H9 (cell line): ENCODE measurements at regions not wholly inside any gene's neighbourhood (a gene's known extent, or its start where the extent isn't known, plus 50 kb on each side); places are given as distances from the start of the nearest gene placed in this dataset.

Experiments used
- DNase-seq: peaks from one replicate; pipeline ENCODE4 v3.0.0-alpha.2; 2017
- H2AFZ ChIP-seq: one replicate; pipeline ENCODE4 v1.6.1; 2013; ENCODE audit warnings: mild to moderate bottlenecking, low read length, control low read depth, moderate library complexity
- H2AK5ac ChIP-seq: 2 replicates; pipeline ENCODE4 v1.6.1; 2013; ENCODE audit warnings: low read length, control low read depth, mixed read lengths; ENCODE audit not compliant: insufficient read length
- H2BK120ac ChIP-seq: one replicate; pipeline ENCODE4 v1.6.1; 2013; ENCODE audit warnings: low read depth, mild to moderate bottlenecking, low read length, control low read depth, inconsistent platforms; ENCODE audit not compliant: poor library complexity, severe bottlenecking
- H2BK12ac ChIP-seq: 2 replicates; pipeline ENCODE4 v1.6.1; 2013; ENCODE audit warnings: low read length, control low read depth, mixed read lengths, low read depth; ENCODE audit not compliant: insufficient read length
- H2BK15ac ChIP-seq: 2 replicates; pipeline ENCODE4 v1.6.1; 2013; ENCODE audit warnings: low read depth, low read length, control low read depth
- H2BK20ac ChIP-seq: one replicate; pipeline ENCODE4 v1.6.1; 2013; ENCODE audit warnings: low read depth, mild to moderate bottlenecking, low read length, control low read depth, inconsistent platforms; ENCODE audit not compliant: poor library complexity, severe bottlenecking
- H2BK5ac ChIP-seq: 2 replicates; pipeline ENCODE4 v1.6.1; 2013; ENCODE audit warnings: low read length, control low read depth, mixed read lengths; ENCODE audit not compliant: insufficient read length
- H3K14ac ChIP-seq: 2 replicates; pipeline ENCODE4 v1.6.1; 2013; ENCODE audit warnings: low read length, control low read depth; ENCODE audit not compliant: insufficient read depth
- H3K18ac ChIP-seq: 2 replicates; pipeline ENCODE4 v1.6.1; 2013; ENCODE audit warnings: low read depth, mild to moderate bottlenecking, mixed read lengths, low read length, control low read depth; ENCODE audit not compliant: insufficient read length
- H3K23ac ChIP-seq: 2 replicates; pipeline ENCODE4 v1.6.1; 2013; ENCODE audit warnings: low read length, control low read depth, mixed read lengths, low read depth; ENCODE audit not compliant: insufficient read length
- H3K23me2 ChIP-seq: 2 replicates; pipeline ENCODE4 v1.6.1; 2013; ENCODE audit warnings: low read depth, mild to moderate bottlenecking, mixed read lengths, low read length, control low read depth; ENCODE audit not compliant: insufficient read length, poor library complexity, severe bottlenecking
- H3K27ac ChIP-seq: 2 replicates; pipeline ENCODE4 v1.5.1; 2013; ENCODE audit warnings: low read length, control low read depth, mixed read lengths, low read depth; ENCODE audit not compliant: insufficient read length
- H3K27me3 ChIP-seq: 2 replicates; pipeline ENCODE4 v1.6.1; 2013; ENCODE audit warnings: low read length, control low read depth, inconsistent platforms; ENCODE audit not compliant: insufficient read depth
- H3K4ac ChIP-seq: 2 replicates; pipeline ENCODE4 v1.6.1; 2013; ENCODE audit warnings: low read depth, mild to moderate bottlenecking, control low read depth, inconsistent platforms, low read length, moderate library complexity
- H3K4me1 ChIP-seq: 2 replicates; pipeline ENCODE4 v1.6.1; 2013; ENCODE audit warnings: low read length, control low read depth, inconsistent platforms; ENCODE audit not compliant: insufficient read depth
- H3K4me2 ChIP-seq: 2 replicates; pipeline ENCODE4 v1.6.1; 2013; ENCODE audit warnings: low read length, control low read depth, mixed read lengths; ENCODE audit not compliant: insufficient read length, insufficient read depth
- H3K56ac ChIP-seq: 2 replicates; pipeline ENCODE4 v1.6.1; 2013; ENCODE audit warnings: low read depth, mild to moderate bottlenecking, mixed read lengths, low read length, control low read depth; ENCODE audit not compliant: insufficient read length
- H3K79me1 ChIP-seq: 2 replicates; pipeline ENCODE4 v1.6.1; 2013; ENCODE audit warnings: low read depth, mild to moderate bottlenecking, moderate library complexity, low read length, control low read depth, inconsistent platforms; ENCODE audit not compliant: insufficient read depth, poor library complexity, severe bottlenecking
- H3K79me2 ChIP-seq: 2 replicates; pipeline ENCODE4 v1.6.1; 2013; ENCODE audit warnings: low read length, control low read depth, inconsistent platforms; ENCODE audit not compliant: insufficient read depth
- H3K9ac ChIP-seq: 2 replicates; pipeline ENCODE4 v1.6.1; 2013; ENCODE audit warnings: low read length, control low read depth, mixed read lengths; ENCODE audit not compliant: insufficient read length; ENCODE audit errors: extremely low read depth
- H3K9me3 ChIP-seq: one replicate; pipeline ENCODE4 v1.6.1; 2013; ENCODE audit warnings: low read depth, low read length, inconsistent platforms; ENCODE audit not compliant: control insufficient read depth
- H3T11ph ChIP-seq: one replicate; pipeline ENCODE4 v1.6.1; 2013; ENCODE audit warnings: mild to moderate bottlenecking, low read length, control low read depth, inconsistent platforms
- H4K20me1 ChIP-seq: one replicate; pipeline ENCODE4 v1.6.1; 2013; ENCODE audit not compliant: control insufficient read depth, insufficient read length, insufficient read depth
- H4K5ac ChIP-seq: 2 replicates; pipeline ENCODE4 v1.6.1; 2013; ENCODE audit warnings: low read depth, mild to moderate bottlenecking, mixed read lengths, low read length, control low read depth; ENCODE audit not compliant: insufficient read length
- H4K8ac ChIP-seq: replicated peaks from 2 replicates; pipeline ENCODE4 v1.6.1; 2013; ENCODE audit warnings: low read length, control low read depth, mixed read lengths, low read depth; ENCODE audit not compliant: insufficient read length
- H4K91ac ChIP-seq: 2 replicates; pipeline ENCODE4 v1.6.1; 2013; ENCODE audit warnings: low read depth, mild to moderate bottlenecking, moderate library complexity, mixed read lengths, low read length, control low read depth; ENCODE audit not compliant: insufficient read length
- H3K27ac Mint-ChIP-seq, 3 experiments: 2 replicates in 2 of 3; 3 replicates in 1 of 3; pipeline ENCODE4 v1.8.0; 2020 to 2021; ENCODE audit warnings: mixed read lengths in 3 of 3, mild to moderate bottlenecking in 1 of 3, moderate library complexity in 1 of 3
- H3K27me3 Mint-ChIP-seq: 2 replicates; pipeline ENCODE4 v1.8.0; 2021; ENCODE audit warnings: low read depth, mild to moderate bottlenecking, moderate library complexity, mixed read lengths
- H3K36me3 Mint-ChIP-seq, 3 experiments: 2 replicates in 2 of 3; 3 replicates in 1 of 3; pipeline ENCODE4 v1.8.0; 2020 to 2021; ENCODE audit warnings: low read depth in 3 of 3, mixed read lengths in 3 of 3; ENCODE audit not compliant: insufficient read depth in 1 of 3
- H3K4me1 Mint-ChIP-seq, 2 experiments: 2 replicates each; pipeline ENCODE4 v1.8.0; 2020; ENCODE audit warnings: mixed read lengths in 2 of 2
- H3K4me3 Mint-ChIP-seq, 2 experiments: 2 replicates in 1 of 2; 3 replicates in 1 of 2; pipeline ENCODE4 v1.8.0; 2020 to 2021; ENCODE audit warnings: mild to moderate bottlenecking in 2 of 2, mixed read lengths in 2 of 2, moderate library complexity in 1 of 2
- H3K9me3 Mint-ChIP-seq, 2 experiments: 2 replicates in 1 of 2; 3 replicates in 1 of 2; pipeline ENCODE4 v1.8.0; 2020; ENCODE audit warnings: mild to moderate bottlenecking in 2 of 2, mixed read lengths in 2 of 2, moderate library complexity in 1 of 2
- CTCF ChIP-seq: fragments of 200-600 bp; sonication (generic); conservative IDR thresholded peaks from 3 replicates; pipeline ENCODE4 v1.8.0; 2021; ENCODE audit warnings: antibody characterized with exemption, mild to moderate bottlenecking
- WGBS: extraction: QIAGEN DNeasy Blood & Tissue Kit; methylation state at CpG from one replicate; pipeline ENCODE4 v1.1.7; 2013; ENCODE audit warnings: missing lambda C conversion rate, low lambda C conversion rate, mixed read lengths; ENCODE audit not compliant: insufficient read length; ENCODE audit errors: extremely low coverage; 5-methylcytosine and 5-hydroxymethylcytosine counted together

GRCh38 chr2:183260527-183260926, 136.3 kb downstream of the NUP35 start:
- Histone ChIP-seq H4K20me1 (no peaks in the 10 kb centered on the region), H2BK120ac (no peak overlapping the region), H2BK5ac (no peak overlapping the region), H4K5ac (no peak overlapping the region), H2BK20ac (no peak overlapping the region), H3K18ac (no peak overlapping the region), H3K56ac (no peak overlapping the region), H3K4me2 (no peak overlapping the region), H3K4ac (no peak overlapping the region), H2BK15ac (no peak overlapping the region), H3K9me3 (no peaks in the 10 kb centered on the region), H3K27ac (no peak overlapping the region), H3K79me1 (no peaks in the 10 kb centered on the region), H3T11ph (no peak overlapping the region), H3K9ac (no peak overlapping the region), H2AFZ (no peak overlapping the region), H3K27me3 (no peaks in the 10 kb centered on the region), H3K14ac (no peak overlapping the region), H2AK5ac (no peak overlapping the region), H4K8ac (no peak overlapping the region), H4K91ac (no peak overlapping the region), H3K4me1 (peaks cover 5% of the 10 kb centered on the region), H3K23me2 (no peaks in the 10 kb centered on the region), H3K79me2 (no peaks in the 10 kb centered on the region), H3K23ac (no peak overlapping the region), H2BK12ac (no peak overlapping the region)
- Mint-ChIP-seq H3K27me3 (no peaks in the 10 kb centered on the region), H3K9me3 (no peaks in the 10 kb centered on the region; a peak in 2 of 5 replicates), H3K36me3 (peaks cover 0 to 4% (median 3%) of the 10 kb centered on the region in 3 experiments; a peak in 3 of 7 replicates), H3K4me3 (no peak overlapping the region), H3K27ac (no peak overlapping the region), H3K4me1 (peaks cover 9 to 11% of the 10 kb centered on the region in 2 experiments; a peak in 3 of 4 replicates)
- no peak for DNase-seq
- WGBS = no CpG with 5 or more reads among the region's 29 CpGs
- TF ChIP-seq CTCF = no peak
